OCI-LY1 (cell line): ENCODE measurements at regions not wholly inside any gene's neighbourhood (a gene's known extent, or its start where the extent isn't known, plus 50 kb on each side); places are given as distances from the start of the nearest gene placed in this dataset.

Experiments
- EZH2 ChIP-seq: fragments of 200-600 bp; sonication (generic), shearing (Covaris generic); IDR thresholded peaks from 2 replicates; pipeline ENCODE4 v1.8.0; 2017; ENCODE audit warnings: borderline replicate concordance, mixed run types, mild to moderate bottlenecking, antibody characterized with exemption, low read length, moderate library complexity, mixed read lengths
- TF ChIP-seq, protein P1 (sequence below): fragments of 200-600 bp; sonication (generic), shearing (Covaris generic); IDR thresholded peaks from 2 replicates; pipeline ENCODE4 v1.5.1; 2017; ENCODE audit warnings: mild to moderate bottlenecking, antibody characterized with exemption, low read length, moderate library complexity, mixed read lengths

- TF ChIP-seq, protein P1, sequence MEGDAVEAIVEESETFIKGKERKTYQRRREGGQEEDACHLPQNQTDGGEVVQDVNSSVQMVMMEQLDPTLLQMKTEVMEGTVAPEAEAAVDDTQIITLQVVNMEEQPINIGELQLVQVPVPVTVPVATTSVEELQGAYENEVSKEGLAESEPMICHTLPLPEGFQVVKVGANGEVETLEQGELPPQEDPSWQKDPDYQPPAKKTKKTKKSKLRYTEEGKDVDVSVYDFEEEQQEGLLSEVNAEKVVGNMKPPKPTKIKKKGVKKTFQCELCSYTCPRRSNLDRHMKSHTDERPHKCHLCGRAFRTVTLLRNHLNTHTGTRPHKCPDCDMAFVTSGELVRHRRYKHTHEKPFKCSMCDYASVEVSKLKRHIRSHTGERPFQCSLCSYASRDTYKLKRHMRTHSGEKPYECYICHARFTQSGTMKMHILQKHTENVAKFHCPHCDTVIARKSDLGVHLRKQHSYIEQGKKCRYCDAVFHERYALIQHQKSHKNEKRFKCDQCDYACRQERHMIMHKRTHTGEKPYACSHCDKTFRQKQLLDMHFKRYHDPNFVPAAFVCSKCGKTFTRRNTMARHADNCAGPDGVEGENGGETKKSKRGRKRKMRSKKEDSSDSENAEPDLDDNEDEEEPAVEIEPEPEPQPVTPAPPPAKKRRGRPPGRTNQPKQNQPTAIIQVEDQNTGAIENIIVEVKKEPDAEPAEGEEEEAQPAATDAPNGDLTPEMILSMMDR: no peak
- no peak for TF ChIP-seq EZH2
Measured at GRCh38 chr2:192469612-192470011, 274.9 kb upstream of the TMEFF2 start.
